ENCODE measurements at regions not wholly inside any gene's neighbourhood (a gene's known extent, or its start where the extent isn't known, plus 50 kb on each side); places are given as distances from the start of the nearest gene placed in this dataset.

GRCh38 chr2:151085181-151085611, 176.5 kb downstream of the RBM43 start:
- ATAC-seq, result no peak
- TF ChIP-seq POU6F1 (CRISPR knock-in tag; IDR thresholded peaks at IDR 0.05; ENCODE audit: borderline replicate concordance, low read depth), result no peak
- no peak for TF ChIP-seq CREB5 (CRISPR knock-in tag; IDR thresholded peaks at IDR 0.05; ENCODE audit: low read depth)
- TF ChIP-seq ZC3H10 (CRISPR knock-in tag; IDR thresholded peaks at IDR 0.05), result no peak
- no peak for TF ChIP-seq ISL1 (CRISPR knock-in tag; IDR thresholded peaks at IDR 0.05)
- no peak for TF ChIP-seq SNAI2 (CRISPR knock-in tag; IDR thresholded peaks at IDR 0.05)

GRCh38 chr2:151083856-151084795, 177.5 kb downstream of the RBM43 start:
- no peak for ATAC-seq
- TF ChIP-seq ARNTL (CRISPR knock-in tag; IDR thresholded peaks at IDR 0.05; ENCODE audit: borderline replicate concordance, low read depth), result no peak
- no peak for TF ChIP-seq ESRRG (CRISPR knock-in tag; IDR thresholded peaks at IDR 0.05)
- TF ChIP-seq POU6F1 (CRISPR knock-in tag; IDR thresholded peaks at IDR 0.05; ENCODE audit: borderline replicate concordance, low read depth), result no peak
- TF ChIP-seq RARB (CRISPR knock-in tag; IDR thresholded peaks at IDR 0.05), result no peak
- no peak for TF ChIP-seq SNAI2 (CRISPR knock-in tag; IDR thresholded peaks at IDR 0.05)
- no peak for TF ChIP-seq GLIS3 (CRISPR knock-in tag; IDR thresholded peaks at IDR 0.05)
- no peak for TF ChIP-seq TCF4 (CRISPR knock-in tag; IDR thresholded peaks at IDR 0.05; ENCODE audit: borderline replicate concordance)
- TF ChIP-seq CSDC2 (CRISPR knock-in tag; IDR thresholded peaks at IDR 0.05), result no peak
- no peak for TF ChIP-seq ZFP30 (CRISPR knock-in tag; IDR thresholded peaks at IDR 0.05)
- TF ChIP-seq TOX (CRISPR knock-in tag; IDR thresholded peaks at IDR 0.05; ENCODE audit: borderline replicate concordance), result no peak
- no peak for TF ChIP-seq ZNF565 (CRISPR knock-in tag; conservative IDR thresholded peaks at IDR 0.05; ENCODE audit: low read depth)
- no peak for TF ChIP-seq CREB5 (CRISPR knock-in tag; IDR thresholded peaks at IDR 0.05; ENCODE audit: low read depth)
- no peak for TF ChIP-seq ZNF8 (CRISPR knock-in tag; IDR thresholded peaks at IDR 0.05)
- TF ChIP-seq ZFP3 (CRISPR knock-in tag; IDR thresholded peaks at IDR 0.05), result no peak
- TF ChIP-seq OSR1 (CRISPR knock-in tag; IDR thresholded peaks at IDR 0.05), result no peak
- no peak for TF ChIP-seq PPARA (CRISPR knock-in tag; IDR thresholded peaks at IDR 0.05; ENCODE audit: borderline replicate concordance)
- TF ChIP-seq ISL1 (CRISPR knock-in tag; IDR thresholded peaks at IDR 0.05), result no peak

GRCh38 chr2:151078889-151079288, 182.8 kb downstream of the RBM43 start:
- ATAC-seq, result no peak
- TF ChIP-seq RARB (CRISPR knock-in tag; IDR thresholded peaks at IDR 0.05) (no peak), ARNTL (CRISPR knock-in tag; IDR thresholded peaks at IDR 0.05; ENCODE audit: borderline replicate concordance, low read depth) (no peak), TOX (CRISPR knock-in tag; IDR thresholded peaks at IDR 0.05; ENCODE audit: borderline replicate concordance) (no peak), BACH2 (CRISPR knock-in tag; IDR thresholded peaks at IDR 0.05; ENCODE audit: borderline replicate concordance) (no peak), TCF4 (CRISPR knock-in tag; IDR thresholded peaks at IDR 0.05; ENCODE audit: borderline replicate concordance) (no peak), CREB5 (CRISPR knock-in tag; IDR thresholded peaks at IDR 0.05; ENCODE audit: low read depth) (no peak)

GRCh38 chr2:151071906-151072305, 189.8 kb downstream of the RBM43 start:
- no peak for TF ChIP-seq OSR1 (CRISPR knock-in tag; IDR thresholded peaks at IDR 0.05)
- TF ChIP-seq CSDC2 (CRISPR knock-in tag; IDR thresholded peaks at IDR 0.05), result no peak
- no peak for TF ChIP-seq GLIS3 (CRISPR knock-in tag; IDR thresholded peaks at IDR 0.05)
- TF ChIP-seq BACH2 (CRISPR knock-in tag; IDR thresholded peaks at IDR 0.05; ENCODE audit: borderline replicate concordance), result no peak
- TF ChIP-seq ESRRG (CRISPR knock-in tag; IDR thresholded peaks at IDR 0.05), result no peak
- no peak for TF ChIP-seq TSHZ2 (CRISPR knock-in tag; IDR thresholded peaks at IDR 0.05)
- TF ChIP-seq TCF4 (CRISPR knock-in tag; IDR thresholded peaks at IDR 0.05; ENCODE audit: borderline replicate concordance), result no peak
- TF ChIP-seq ZNF70 (CRISPR knock-in tag; IDR thresholded peaks at IDR 0.05), result no peak
- no peak for TF ChIP-seq PATZ1 (CRISPR knock-in tag; IDR thresholded peaks at IDR 0.05; ENCODE audit: borderline replicate concordance)
- TF ChIP-seq TOX (CRISPR knock-in tag; IDR thresholded peaks at IDR 0.05; ENCODE audit: borderline replicate concordance), result no peak

More at GRCh38 chr2:151071906-151072305, 189.8 kb downstream of the RBM43 start:
- no peak for ATAC-seq
